ENCODE measurements at regions not wholly inside any gene's neighbourhood (a gene's known extent, or its start where the extent isn't known, plus 50 kb on each side); places are given as distances from the start of the nearest gene placed in this dataset.

DNA sequence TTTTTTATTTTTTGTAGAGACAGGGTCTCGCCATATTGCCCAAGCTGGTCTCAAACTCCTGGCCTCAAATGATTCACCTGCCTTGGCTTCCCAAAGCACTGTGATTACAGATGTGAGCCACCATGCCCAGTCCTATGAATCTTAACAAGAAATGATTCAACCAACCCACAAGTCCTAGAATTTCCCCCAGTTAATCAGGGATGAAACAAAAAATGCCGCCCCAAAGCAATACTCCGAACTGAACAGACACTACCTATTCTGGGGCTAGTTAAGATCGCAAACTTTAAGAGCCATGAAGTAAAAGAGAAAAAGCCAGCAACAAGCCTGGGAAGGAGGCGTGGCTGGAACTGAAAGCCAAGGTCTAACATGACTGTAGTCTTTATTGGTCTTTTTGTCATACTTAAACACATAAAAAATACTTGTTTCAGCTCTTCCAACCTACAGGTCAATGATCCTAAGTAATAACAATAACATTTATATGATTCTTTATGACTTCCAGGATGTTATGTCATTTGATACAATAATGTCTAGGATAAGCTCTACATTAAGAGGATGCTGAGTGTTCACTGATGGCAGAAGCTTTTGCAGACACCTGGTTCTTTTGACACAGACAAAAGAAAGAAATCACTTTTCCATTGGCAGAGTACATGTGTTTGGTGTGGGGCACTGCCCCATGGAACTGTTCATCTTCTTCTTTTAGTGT lies 361.1 kb upstream of the TLE4 start:
- WGBS (ENCODE audit: insufficient coverage) = 80% methylated on average over 2 of the region's 5 CpGs

DNA sequence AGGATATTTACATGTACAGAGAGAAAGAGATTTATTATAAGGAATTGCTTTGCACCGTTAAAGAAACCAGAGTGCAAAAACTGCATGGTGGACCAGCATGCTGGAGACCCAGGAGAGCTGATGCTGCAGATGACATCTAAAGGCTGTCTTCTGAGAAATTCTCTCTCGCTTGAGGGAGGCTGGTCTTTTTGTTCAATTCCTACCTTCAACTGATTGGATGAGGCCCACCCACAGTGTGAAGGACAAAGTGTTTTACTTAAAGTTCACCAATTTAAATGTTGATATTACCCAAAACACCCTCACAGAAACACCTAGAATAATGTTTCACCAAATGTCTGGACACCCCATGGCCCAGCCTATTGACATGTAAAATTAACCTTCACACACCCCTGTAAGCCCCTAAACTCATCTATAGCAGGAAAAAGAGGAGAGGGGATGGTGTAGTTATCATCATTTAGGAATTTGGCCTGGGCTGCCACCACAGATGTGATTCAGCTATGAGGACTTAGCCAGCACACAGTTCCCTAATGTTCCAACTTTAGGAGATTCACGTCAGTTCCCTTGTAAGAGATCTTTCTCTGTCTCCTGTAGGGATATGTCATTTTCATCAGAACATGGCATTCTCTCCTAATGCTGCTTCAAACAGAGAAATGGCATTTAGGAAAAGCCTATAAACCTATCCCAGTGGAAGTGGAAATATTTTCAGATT lies 358.2 kb upstream of the TLE4 start:
- no peaks in the 10 kb centered on the region for H3K9me3 ChIP-seq (replicated peaks; ENCODE audit: control insufficient read depth, low read depth, low read length)
- H3K4me1 ChIP-seq (ENCODE audit: control insufficient read depth, insufficient read depth, low read length) = no peaks in the 10 kb centered on the region
- H3K27me3 ChIP-seq (ENCODE audit: control insufficient read depth, insufficient read depth, low read length) = no peaks in the 10 kb centered on the region
- WGBS (ENCODE audit: insufficient coverage) = 100% methylated on average over 1 of the region's 3 CpGs
- no peak overlapping the region for H3K27ac ChIP-seq (ENCODE audit: low read length)
- DNase-seq = no peak
- H3K36me3 ChIP-seq (ENCODE audit: control insufficient read depth, insufficient read depth, low read length) = no peaks in the 10 kb centered on the region
- H3K4me3 ChIP-seq (ENCODE audit: low read length) = no peak overlapping the region

More for the DNA sequence above, 361.1 kb upstream of the TLE4 start:
- no peaks in the 10 kb centered on the region for H3K9me3 ChIP-seq (replicated peaks; ENCODE audit: control insufficient read depth, low read depth, low read length)
- H3K27me3 ChIP-seq (ENCODE audit: control insufficient read depth, insufficient read depth, low read length) = no peaks in the 10 kb centered on the region
- no peaks in the 10 kb centered on the region for H3K4me1 ChIP-seq (ENCODE audit: control insufficient read depth, insufficient read depth, low read length)
- H3K36me3 ChIP-seq (ENCODE audit: control insufficient read depth, insufficient read depth, low read length) = no peaks in the 10 kb centered on the region
- H3K27ac ChIP-seq (ENCODE audit: low read length) = no peak overlapping the region
- no peak overlapping the region for H3K4me3 ChIP-seq (ENCODE audit: low read length)
- no peak for DNase-seq

DNA sequence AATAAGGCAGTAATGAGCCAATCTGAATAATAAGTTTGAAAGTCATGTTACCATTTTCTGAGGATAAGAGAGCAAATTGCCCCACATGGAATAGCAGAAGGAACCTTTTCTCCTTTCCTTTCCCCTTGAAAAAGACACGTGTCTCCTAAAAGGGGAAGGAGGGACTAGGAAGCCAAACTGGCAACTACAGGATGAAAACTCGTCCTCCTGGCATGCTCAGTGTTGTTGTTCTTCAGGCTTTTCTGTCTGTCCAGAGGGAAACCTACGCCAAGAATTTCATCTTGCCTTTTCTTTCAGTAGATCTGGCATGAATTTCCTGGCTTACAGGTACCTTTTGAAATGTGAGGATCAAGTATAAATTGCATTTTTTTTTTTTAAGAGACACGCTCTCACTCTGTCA lies 355.9 kb upstream of the TLE4 start:
- H3K4me3 ChIP-seq (ENCODE audit: low read length) = no peak overlapping the region
- no peaks in the 10 kb centered on the region for H3K27me3 ChIP-seq (ENCODE audit: control insufficient read depth, insufficient read depth, low read length)
- peak; percentile 35 for DNase-seq
- H3K9me3 ChIP-seq (replicated peaks; ENCODE audit: control insufficient read depth, low read depth, low read length) = no peaks in the 10 kb centered on the region
- H3K27ac ChIP-seq (ENCODE audit: low read length) = no peak overlapping the region
- H3K4me1 ChIP-seq (ENCODE audit: control insufficient read depth, insufficient read depth, low read length) = no peaks in the 10 kb centered on the region
- 67% methylated on average over 1 of the region's 4 CpGs for WGBS (ENCODE audit: insufficient coverage)
- H3K36me3 ChIP-seq (ENCODE audit: control insufficient read depth, insufficient read depth, low read length) = no peaks in the 10 kb centered on the region

DNA sequence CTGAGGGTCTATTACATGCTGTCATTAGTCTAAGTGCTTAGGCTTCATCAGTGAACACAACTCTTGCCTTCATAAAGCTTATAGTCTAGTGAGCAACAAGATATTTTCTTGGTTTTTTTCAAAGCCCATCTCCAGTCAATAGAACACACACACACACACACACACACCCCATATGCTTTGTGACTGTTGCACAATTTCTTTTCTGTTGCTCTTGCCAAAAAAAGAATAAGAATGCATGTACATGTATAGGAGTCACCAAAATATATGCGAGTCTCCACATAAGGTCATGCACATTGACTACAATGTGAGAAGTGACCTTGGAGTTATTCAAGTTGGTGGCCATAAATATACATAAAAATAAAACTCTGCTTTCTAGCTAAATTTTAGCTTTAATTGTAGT lies 351.5 kb upstream of the TLE4 start:
- Histone ChIP-seq H3K4me1 (ENCODE audit: control insufficient read depth, insufficient read depth, low read length) (no peaks in the 10 kb centered on the region), H3K27ac (ENCODE audit: low read length) (no peak overlapping the region), H3K36me3 (ENCODE audit: control insufficient read depth, insufficient read depth, low read length) (no peaks in the 10 kb centered on the region), H3K4me3 (ENCODE audit: low read length) (no peak overlapping the region), H3K9me3 (replicated peaks; ENCODE audit: control insufficient read depth, low read depth, low read length) (no peaks in the 10 kb centered on the region), H3K27me3 (ENCODE audit: control insufficient read depth, insufficient read depth, low read length) (no peaks in the 10 kb centered on the region)
- DNase-seq = no peak
- no CpG with 5 or more reads among the region's 1 CpG for WGBS (ENCODE audit: insufficient coverage)

DNA sequence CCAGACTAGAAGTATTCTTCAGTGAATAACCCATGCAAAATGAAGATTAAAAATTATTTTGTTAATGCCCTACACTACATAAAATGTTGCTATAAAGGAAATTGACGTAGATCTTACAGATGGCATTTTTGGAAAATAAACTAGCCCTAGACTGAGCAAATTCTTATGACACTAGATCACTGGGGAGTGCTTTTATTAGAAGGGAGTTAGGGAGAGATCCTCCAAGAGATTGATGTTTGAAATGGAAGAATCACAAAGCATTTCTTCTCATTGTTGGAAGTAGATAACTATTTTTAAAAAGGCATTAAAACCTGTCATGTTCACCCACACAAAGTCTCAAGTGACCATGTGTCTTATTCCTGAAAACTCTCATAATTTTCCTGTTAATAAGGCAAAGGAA lies 351.1 kb upstream of the TLE4 start:
- Histone ChIP-seq H3K4me1 (ENCODE audit: control insufficient read depth, insufficient read depth, low read length) (no peaks in the 10 kb centered on the region), H3K4me3 (ENCODE audit: low read length) (no peak overlapping the region), H3K36me3 (ENCODE audit: control insufficient read depth, insufficient read depth, low read length) (no peaks in the 10 kb centered on the region), H3K9me3 (replicated peaks; ENCODE audit: control insufficient read depth, low read depth, low read length) (no peaks in the 10 kb centered on the region), H3K27ac (ENCODE audit: low read length) (no peak overlapping the region), H3K27me3 (ENCODE audit: control insufficient read depth, insufficient read depth, low read length) (no peaks in the 10 kb centered on the region)
- DNase-seq = no peak
- no CpG with 5 or more reads among the region's 1 CpG for WGBS (ENCODE audit: insufficient coverage)

DNA sequence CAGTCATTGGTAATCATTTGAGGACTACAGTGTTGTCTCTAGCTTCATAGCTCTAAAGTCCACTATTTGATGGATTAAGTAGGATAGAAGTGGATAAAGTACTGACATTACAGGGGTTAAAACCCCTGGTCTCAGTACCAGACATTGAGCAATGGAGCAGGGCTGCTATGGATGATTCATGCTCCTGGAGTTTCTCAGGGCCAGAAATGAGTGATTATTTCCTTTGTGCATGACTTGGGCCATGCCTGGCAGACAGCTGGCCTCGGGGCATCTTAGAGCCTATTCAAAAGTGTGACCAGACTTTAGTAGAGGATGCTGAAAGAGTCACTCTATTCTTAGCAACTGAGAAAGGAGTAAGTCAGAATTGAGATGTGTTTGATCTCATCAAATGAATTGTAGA lies 350.7 kb upstream of the TLE4 start:
- DNase-seq = no peak
- no CpG with 5 or more reads among the region's 1 CpG for WGBS (ENCODE audit: insufficient coverage)
- H3K27me3 ChIP-seq (ENCODE audit: control insufficient read depth, insufficient read depth, low read length) = no peaks in the 10 kb centered on the region
- no peaks in the 10 kb centered on the region for H3K4me1 ChIP-seq (ENCODE audit: control insufficient read depth, insufficient read depth, low read length)
- H3K36me3 ChIP-seq (ENCODE audit: control insufficient read depth, insufficient read depth, low read length) = no peaks in the 10 kb centered on the region
- H3K27ac ChIP-seq (ENCODE audit: low read length) = no peak overlapping the region
- H3K4me3 ChIP-seq (ENCODE audit: low read length) = no peak overlapping the region
- no peaks in the 10 kb centered on the region for H3K9me3 ChIP-seq (replicated peaks; ENCODE audit: control insufficient read depth, low read depth, low read length)

DNA sequence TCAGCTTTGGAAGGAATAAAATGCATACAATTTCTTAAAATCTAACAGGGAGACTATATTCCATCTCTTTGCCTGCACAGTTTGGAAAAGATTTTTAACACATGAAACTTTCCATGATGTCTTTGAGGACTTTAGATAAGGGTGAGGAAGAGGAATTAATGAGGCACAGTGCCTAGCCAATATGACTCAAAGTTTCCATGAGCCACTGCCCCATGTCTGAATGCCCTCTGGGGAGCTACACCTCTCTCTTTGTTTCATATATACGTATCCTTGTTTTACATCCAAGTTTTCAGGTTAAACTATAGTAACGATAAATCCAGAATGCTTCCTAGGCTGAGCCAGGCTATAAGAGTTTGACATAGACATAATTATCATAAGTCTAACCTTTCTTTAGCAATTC lies 349.3 kb upstream of the TLE4 start:
- no CpG with 5 or more reads among the region's 2 CpGs for WGBS (ENCODE audit: insufficient coverage)

DNA sequence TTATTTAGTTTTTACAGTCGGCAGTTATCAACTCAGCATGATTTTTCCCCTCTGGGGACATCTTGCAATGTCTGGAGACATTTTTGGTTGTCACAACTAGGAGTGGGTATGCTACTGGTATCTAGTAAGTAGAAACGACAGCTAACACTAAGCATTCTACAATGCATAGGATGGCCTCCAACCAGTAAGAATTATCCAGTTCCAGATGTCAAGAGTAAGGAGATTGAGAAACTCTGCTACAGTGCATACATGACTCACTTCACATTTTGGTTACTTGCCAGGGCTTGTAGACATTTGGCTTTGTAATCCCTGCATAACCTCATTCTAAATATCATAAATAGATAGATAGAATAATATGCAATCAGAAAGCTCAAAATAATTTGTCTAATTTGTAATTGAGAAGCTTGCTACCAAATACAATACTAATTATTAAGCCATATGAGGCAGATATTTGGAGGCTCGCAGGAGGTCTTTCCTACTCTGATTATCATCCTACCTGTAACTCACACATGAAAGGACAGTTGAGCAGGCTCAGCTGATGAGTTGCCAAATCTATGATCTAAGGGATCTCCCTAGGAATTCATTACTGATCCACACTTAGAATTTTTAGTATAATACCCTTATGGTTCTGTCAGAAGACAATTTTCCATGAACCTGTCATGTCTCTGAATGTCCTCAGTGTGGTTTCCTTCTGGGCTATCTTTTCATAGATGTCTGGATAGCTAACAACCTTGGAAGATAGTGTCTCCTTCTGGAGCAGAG lies 346.9 kb upstream of the TLE4 start:
- Histone ChIP-seq H3K4me1 (ENCODE audit: control insufficient read depth, insufficient read depth, low read length) (no peaks in the 10 kb centered on the region), H3K4me3 (ENCODE audit: low read length) (no peak overlapping the region), H3K27ac (ENCODE audit: low read length) (no peak overlapping the region), H3K27me3 (ENCODE audit: control insufficient read depth, insufficient read depth, low read length) (no peaks in the 10 kb centered on the region), H3K36me3 (ENCODE audit: control insufficient read depth, insufficient read depth, low read length) (no peaks in the 10 kb centered on the region), H3K9me3 (replicated peaks; ENCODE audit: control insufficient read depth, low read depth, low read length) (no peaks in the 10 kb centered on the region)
- peak; percentile 9 for DNase-seq
- no CpG with 5 or more reads among the region's 3 CpGs for WGBS (ENCODE audit: insufficient coverage)

More for the DNA sequence above, 349.3 kb upstream of the TLE4 start:
- no peak overlapping the region for H3K27ac ChIP-seq (ENCODE audit: low read length)
- H3K9me3 ChIP-seq (replicated peaks; ENCODE audit: control insufficient read depth, low read depth, low read length) = no peaks in the 10 kb centered on the region
- H3K36me3 ChIP-seq (ENCODE audit: control insufficient read depth, insufficient read depth, low read length) = no peaks in the 10 kb centered on the region
- H3K4me1 ChIP-seq (ENCODE audit: control insufficient read depth, insufficient read depth, low read length) = no peaks in the 10 kb centered on the region
- H3K4me3 ChIP-seq (ENCODE audit: low read length) = no peak overlapping the region
- H3K27me3 ChIP-seq (ENCODE audit: control insufficient read depth, insufficient read depth, low read length) = no peaks in the 10 kb centered on the region
- DNase-seq = no peak

DNA sequence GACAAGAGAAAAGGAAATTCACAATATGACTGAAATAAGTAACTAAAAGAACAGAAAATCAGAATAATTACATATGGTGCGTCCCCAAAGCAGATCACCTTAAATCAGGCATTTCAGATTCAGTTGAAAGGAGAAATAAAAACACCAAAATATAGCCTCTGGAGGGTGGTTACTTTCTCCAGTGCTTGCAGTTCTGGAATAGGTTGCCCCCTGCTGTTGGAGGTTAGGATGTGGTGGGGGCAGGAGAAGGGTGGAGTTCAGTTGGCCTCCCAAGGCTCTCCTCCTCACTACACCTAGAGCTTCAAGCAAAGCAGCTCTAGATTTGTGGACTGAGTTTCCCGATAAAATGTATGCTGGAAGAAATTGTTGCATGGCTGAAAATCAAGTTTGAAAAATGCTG lies 338.2 kb upstream of the TLE4 start:
- WGBS (ENCODE audit: insufficient coverage) = no CpG with 5 or more reads among the region's 2 CpGs
- no peak for DNase-seq
- no peaks in the 10 kb centered on the region for H3K36me3 ChIP-seq (ENCODE audit: control insufficient read depth, insufficient read depth, low read length)
- no peaks in the 10 kb centered on the region for H3K9me3 ChIP-seq (replicated peaks; ENCODE audit: control insufficient read depth, low read depth, low read length)
- no peaks in the 10 kb centered on the region for H3K27me3 ChIP-seq (ENCODE audit: control insufficient read depth, insufficient read depth, low read length)
- no peak overlapping the region for H3K4me3 ChIP-seq (ENCODE audit: low read length)
- no peaks in the 10 kb centered on the region for H3K4me1 ChIP-seq (ENCODE audit: control insufficient read depth, insufficient read depth, low read length)
- H3K27ac ChIP-seq (ENCODE audit: low read length) = no peak overlapping the region

DNA sequence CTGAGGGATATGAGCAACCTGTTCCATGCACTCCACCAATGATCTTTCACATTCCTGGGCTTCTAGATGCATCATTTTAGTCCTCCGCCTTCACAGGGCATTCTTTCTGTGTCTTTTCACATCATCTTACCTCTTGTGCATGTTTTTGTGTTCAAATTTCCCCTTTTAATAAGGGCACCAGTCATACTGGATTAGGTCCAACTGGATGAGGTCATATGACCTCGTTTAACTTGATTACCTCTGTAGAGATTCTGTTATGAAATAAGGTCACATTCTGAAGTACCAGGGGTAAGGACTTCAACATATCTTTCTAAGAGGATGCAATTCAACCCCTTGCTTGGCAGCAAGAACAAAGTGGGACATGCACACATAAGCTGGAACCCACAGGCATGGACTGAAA lies 335.3 kb upstream of the TLE4 start:
- H3K36me3 ChIP-seq (ENCODE audit: control insufficient read depth, insufficient read depth, low read length) = no peaks in the 10 kb centered on the region
- no peak for DNase-seq
- H3K27ac ChIP-seq (ENCODE audit: low read length) = no peak overlapping the region
- no peaks in the 10 kb centered on the region for H3K4me1 ChIP-seq (ENCODE audit: control insufficient read depth, insufficient read depth, low read length)
- H3K4me3 ChIP-seq (ENCODE audit: low read length) = no peak overlapping the region
- 100% methylated on average over 1 of the region's 2 CpGs for WGBS (ENCODE audit: insufficient coverage)
- no peaks in the 10 kb centered on the region for H3K27me3 ChIP-seq (ENCODE audit: control insufficient read depth, insufficient read depth, low read length)
- no peaks in the 10 kb centered on the region for H3K9me3 ChIP-seq (replicated peaks; ENCODE audit: control insufficient read depth, low read depth, low read length)

All from muscle of leg (tissue), 3 donors.